GM12891 (cell line): ENCODE measurements at regions not wholly inside any gene's neighbourhood (a gene's known extent, or its start where the extent isn't known, plus 50 kb on each side); places are given as distances from the start of the nearest gene placed in this dataset.

Source experiments
- PAX5 ChIP-seq: IDR thresholded peaks from 2 replicates; pipeline ENCODE4 v1.6.1; 2011; ENCODE audit warnings: low read length, moderate library complexity, mild to moderate bottlenecking; ENCODE audit not compliant: insufficient read depth, severe bottlenecking
- POLR2A ChIP-seq: IDR thresholded peaks from 2 replicates; pipeline ENCODE4 v1.6.1; 2011; ENCODE audit warnings: low read depth, low read length, control low read depth
- POLR2AphosphoS5 ChIP-seq: IDR thresholded peaks from 2 replicates; pipeline ENCODE4 v1.6.1; 2011; ENCODE audit warnings: low read depth, low read length, control low read depth
- TAF1 ChIP-seq: IDR thresholded peaks from 2 replicates; pipeline ENCODE4 v1.6.1; 2011; ENCODE audit warnings: low read depth, low read length, control low read depth

DNA sequence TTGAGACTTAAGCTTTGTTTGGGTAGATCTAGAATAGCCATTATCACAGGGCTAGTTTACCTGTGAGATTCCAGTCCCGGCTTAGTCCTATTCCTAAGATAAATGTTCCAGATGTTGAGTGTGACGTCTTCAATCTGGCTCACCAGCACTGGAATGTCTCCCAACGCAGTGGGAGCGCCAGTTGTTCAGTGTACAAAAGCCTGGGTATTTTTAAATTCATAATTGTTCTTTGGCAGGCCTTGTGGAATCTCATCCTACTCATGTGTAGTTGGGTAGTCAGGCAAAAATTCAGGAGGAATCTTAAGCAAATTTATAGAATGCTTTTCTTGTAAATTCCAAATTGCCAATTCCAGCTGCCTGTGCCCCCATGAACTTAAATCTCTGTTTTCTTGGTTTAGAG is 272.6 kb upstream of the KCNN2 start:
- TF ChIP-seq POLR2A, result no peak
- TF ChIP-seq POLR2AphosphoS5, result no peak
- TF ChIP-seq TAF1, result no peak
- TF ChIP-seq PAX5, result no peak
